Body of pancreas (tissue), 4 donors: ENCODE measurements at regions not wholly inside any gene's neighbourhood (a gene's known extent, or its start where the extent isn't known, plus 50 kb on each side); places are given as distances from the start of the nearest gene placed in this dataset.

Experiments used
- POLR2A ChIP-seq, 3 donors: fragments of 450-650 bp; IDR thresholded peaks; one replicate each; pipeline ENCODE4 v1.6.1; 2016; ENCODE audit warnings: antibody characterized with exemption in 3 of 3, mild to moderate bottlenecking in 2 of 3
- TF ChIP-seq, protein P1 (sequence below), 7 experiments: fragments of 450-650 bp in 4 of 7; fragments of 200-600 bp in 3 of 7; sonication (generic) in 3 of 7; IDR thresholded peaks; one replicate each; pipeline ENCODE4 v1.5.1; 2016 to 2019; ENCODE audit warnings: antibody characterized with exemption in 7 of 7

DNA sequence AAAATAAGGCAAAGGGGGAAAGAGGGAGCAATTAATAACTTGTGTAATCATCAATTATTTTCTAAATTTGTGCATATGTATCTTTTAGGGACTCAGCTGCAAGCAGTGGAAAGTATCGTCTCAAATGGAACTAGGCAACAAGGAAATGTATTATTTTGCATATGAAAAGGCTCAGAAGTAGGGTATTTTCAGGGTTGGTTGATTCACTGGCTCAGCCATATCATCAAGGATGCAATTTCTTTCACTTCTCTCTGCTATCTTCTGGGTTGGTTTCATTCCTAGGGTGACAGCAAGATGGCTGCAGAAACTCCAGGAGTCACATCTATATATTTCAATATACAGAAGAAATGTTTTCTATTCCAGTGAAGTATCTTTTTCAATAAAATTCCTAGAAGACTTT is 509.8 kb downstream of the DMAC1 start:
- TF ChIP-seq, protein P1, sequence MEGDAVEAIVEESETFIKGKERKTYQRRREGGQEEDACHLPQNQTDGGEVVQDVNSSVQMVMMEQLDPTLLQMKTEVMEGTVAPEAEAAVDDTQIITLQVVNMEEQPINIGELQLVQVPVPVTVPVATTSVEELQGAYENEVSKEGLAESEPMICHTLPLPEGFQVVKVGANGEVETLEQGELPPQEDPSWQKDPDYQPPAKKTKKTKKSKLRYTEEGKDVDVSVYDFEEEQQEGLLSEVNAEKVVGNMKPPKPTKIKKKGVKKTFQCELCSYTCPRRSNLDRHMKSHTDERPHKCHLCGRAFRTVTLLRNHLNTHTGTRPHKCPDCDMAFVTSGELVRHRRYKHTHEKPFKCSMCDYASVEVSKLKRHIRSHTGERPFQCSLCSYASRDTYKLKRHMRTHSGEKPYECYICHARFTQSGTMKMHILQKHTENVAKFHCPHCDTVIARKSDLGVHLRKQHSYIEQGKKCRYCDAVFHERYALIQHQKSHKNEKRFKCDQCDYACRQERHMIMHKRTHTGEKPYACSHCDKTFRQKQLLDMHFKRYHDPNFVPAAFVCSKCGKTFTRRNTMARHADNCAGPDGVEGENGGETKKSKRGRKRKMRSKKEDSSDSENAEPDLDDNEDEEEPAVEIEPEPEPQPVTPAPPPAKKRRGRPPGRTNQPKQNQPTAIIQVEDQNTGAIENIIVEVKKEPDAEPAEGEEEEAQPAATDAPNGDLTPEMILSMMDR (IDR thresholded peaks at IDR 0.05) = no peak
- TF ChIP-seq POLR2A (IDR thresholded peaks at IDR 0.05) = no peak
